Liver (tissue), 7 donors: ENCODE measurements at regions not wholly inside any gene's neighbourhood (a gene's known extent, or its start where the extent isn't known, plus 50 kb on each side); places are given as distances from the start of the nearest gene placed in this dataset.
"Not testable (repeated sequence)": the region's sequence is repeated elsewhere in the genome, so short reads cannot be mapped to it uniquely, and the experiment has no call there.

Experiments
- DNase-seq: peaks from one replicate; pipeline ENCODE4 v3.0.0-alpha.2; 2017; ENCODE audit warnings: low spot score
- H3K27ac ChIP-seq, 2 donors: one replicate each; pipeline ENCODE4 v1.7.0; 2013; ENCODE audit warnings: inconsistent platforms in 2 of 2, low read length in 2 of 2, control low read depth in 1 of 2, low read depth in 1 of 2, mild to moderate bottlenecking in 1 of 2
- H3K27me3 ChIP-seq, 4 donors: one replicate each; pipeline versions ENCODE4 v1.6.1 to v1.7.0; 2013; ENCODE audit warnings: low read length in 3 of 4, inconsistent platforms in 1 of 4, mild to moderate bottlenecking in 1 of 4, moderate library complexity in 1 of 4; ENCODE audit not compliant: control insufficient read depth in 4 of 4, insufficient read depth in 4 of 4
- H3K36me3 ChIP-seq, 4 donors: one replicate each; pipeline versions ENCODE4 v1.6.1 to v1.7.0; 2013; ENCODE audit warnings: low read length in 3 of 4, mild to moderate bottlenecking in 3 of 4, low read depth in 1 of 4, moderate library complexity in 1 of 4; ENCODE audit not compliant: control insufficient read depth in 4 of 4, insufficient read depth in 3 of 4
- H3K4me1 ChIP-seq, 4 donors: one replicate each; pipeline versions ENCODE4 v1.6.1 to v1.7.0; 2013; ENCODE audit warnings: low read length in 3 of 4, mild to moderate bottlenecking in 3 of 4, moderate library complexity in 1 of 4; ENCODE audit not compliant: control insufficient read depth in 4 of 4, insufficient read depth in 4 of 4
- H3K4me3 ChIP-seq, 3 donors: one replicate each; pipeline versions ENCODE4 v1.6.1 to v1.7.0; 2013; ENCODE audit warnings: low read length in 3 of 3, control low read depth in 1 of 3, low read depth in 1 of 3, mild to moderate bottlenecking in 1 of 3
- H3K9ac ChIP-seq, 2 donors: one replicate each; pipeline ENCODE4 v1.7.0; 2013; ENCODE audit warnings: low read length in 2 of 2, mild to moderate bottlenecking in 2 of 2, moderate library complexity in 2 of 2, control low read depth in 1 of 2, low read depth in 1 of 2
- H3K9me3 ChIP-seq, 4 donors: one replicate each; pipeline versions ENCODE4 v1.6.1 to v1.7.0; 2013; ENCODE audit warnings: low read length in 3 of 4; ENCODE audit not compliant: control insufficient read depth in 4 of 4
- ATF3 ChIP-seq: IDR thresholded peaks from 2 replicates; pipeline ENCODE4 v1.6.1; 2016; ENCODE audit warnings: antibody characterized with exemption
- EGR1 ChIP-seq, 2 donors: IDR thresholded peaks; 2 replicates each; pipeline ENCODE4 v1.6.1; 2016 to 2018; ENCODE audit warnings: antibody characterized with exemption in 2 of 2, low read depth in 2 of 2
- FOXA1 ChIP-seq: IDR thresholded peaks from 2 replicates; pipeline ENCODE4 v1.6.1; 2016; ENCODE audit warnings: antibody characterized with exemption
- FOXA2 ChIP-seq: IDR thresholded peaks from 2 replicates; pipeline ENCODE4 v1.6.1; 2016; ENCODE audit warnings: antibody characterized with exemption
- GABPA ChIP-seq, 2 donors: IDR thresholded peaks in 1 of 2; conservative IDR thresholded peaks in 1 of 2; 2 replicates each; pipeline ENCODE4 v1.6.1; 2016; ENCODE audit warnings: antibody characterized with exemption in 2 of 2, mild to moderate bottlenecking in 1 of 2, moderate library complexity in 1 of 2
- HNF4A ChIP-seq, 2 donors: conservative IDR thresholded peaks; 2 replicates each; pipeline ENCODE4 v1.6.1; 2016; ENCODE audit warnings: antibody characterized with exemption in 2 of 2, mild to moderate bottlenecking in 2 of 2
- HNF4G ChIP-seq: IDR thresholded peaks from 2 replicates; pipeline ENCODE4 v1.6.1; 2016; ENCODE audit warnings: antibody characterized with exemption
- JUND ChIP-seq, 2 donors: IDR thresholded peaks; 2 replicates each; pipeline ENCODE4 v1.6.1; 2016; ENCODE audit warnings: antibody characterized with exemption in 2 of 2
- MAX ChIP-seq: IDR thresholded peaks from 2 replicates; pipeline ENCODE4 v1.6.1; 2016; ENCODE audit warnings: antibody characterized with exemption
- RAD21 ChIP-seq, 2 donors: IDR thresholded peaks; 2 replicates each; pipeline ENCODE4 v1.6.1; 2016; ENCODE audit warnings: antibody characterized with exemption in 2 of 2, mild to moderate bottlenecking in 2 of 2
- REST ChIP-seq: IDR thresholded peaks from 2 replicates; pipeline ENCODE4 v1.6.1; 2016; ENCODE audit warnings: antibody characterized with exemption, mild to moderate bottlenecking
- RXRA ChIP-seq, 2 donors: IDR thresholded peaks; 2 replicates each; pipeline ENCODE4 v1.6.1; 2017 to 2018; ENCODE audit warnings: antibody characterized with exemption in 2 of 2, mild to moderate bottlenecking in 1 of 2
- SP1 ChIP-seq: IDR thresholded peaks from 2 replicates; pipeline ENCODE4 v1.6.1; 2018; ENCODE audit warnings: antibody characterized with exemption, mild to moderate bottlenecking
- TAF1 ChIP-seq: conservative IDR thresholded peaks from 2 replicates; pipeline ENCODE4 v1.6.1; 2016; ENCODE audit warnings: antibody characterized with exemption, mild to moderate bottlenecking
- ZBTB33 ChIP-seq: IDR thresholded peaks from 2 replicates; pipeline ENCODE4 v1.6.1; 2016; ENCODE audit warnings: antibody characterized with exemption
- WGBS: extraction: QIAGEN DNeasy Blood & Tissue Kit; methylation state at CpG from one replicate; pipeline ENCODE4 v1.1.7; 2013; 5-methylcytosine and 5-hydroxymethylcytosine counted together
- donor health status: healthy.
- donor health status: healthy.
- donor health status: healthy.
- donor health status: healthy.

- Histone ChIP-seq H3K9me3 (no peaks in the 10 kb centered on the region), H3K27ac (no peak overlapping the region), H3K36me3 (no peaks in the 10 kb centered on the region), H3K9ac (no peak overlapping the region), H3K4me3 (no peak overlapping the region), H3K27me3 (no peaks in the 10 kb centered on the region), H3K4me1 (no peaks in the 10 kb centered on the region)
- WGBS = 91% methylated on average over 2 of the region's 2 CpGs
- no peak for DNase-seq
- no peak for TF ChIP-seq TAF1
Observed at GRCh38 chr2:62611854-62612253, 93.7 kb upstream of the EHBP1 start.

GRCh38 chr2:62605471-62605870, 99.5 kb upstream of the TMEM17 start:
- H3K27me3 ChIP-seq, H3K9ac ChIP-seq, H3K36me3 ChIP-seq, H3K27ac ChIP-seq, DNase-seq, H3K4me3 ChIP-seq, H3K9me3 ChIP-seq, H3K4me1 ChIP-seq: not testable (repeated sequence)
- 87% methylated on average over 13 of the region's 13 CpGs for WGBS

- Histone ChIP-seq H3K9ac (no peak overlapping the region), H3K4me1 (no peaks in the 10 kb centered on the region), H3K27me3 (no peaks in the 10 kb centered on the region), H3K4me3 (no peak overlapping the region), H3K36me3 (no peaks in the 10 kb centered on the region), H3K9me3 (no peaks in the 10 kb centered on the region), H3K27ac (no peak overlapping the region)
- 84% methylated on average over 2 of the region's 2 CpGs for WGBS
- no peak for TF ChIP-seq EGR1 (IDR thresholded peaks at IDR 0.05; ENCODE audit: low read depth in 2 of 2)
- no peak for TF ChIP-seq RXRA (IDR thresholded peaks at IDR 0.05)
- TF ChIP-seq MAX = no peak
- no peak for TF ChIP-seq TAF1
- no peak for TF ChIP-seq ATF3
- TF ChIP-seq JUND (IDR thresholded peaks at IDR 0.05) = no peak
- no peak for TF ChIP-seq GABPA (IDR thresholded peaks at IDR 0.05 in 1 of 2, conservative IDR thresholded peaks at IDR 0.05 in 1 of 2)
- TF ChIP-seq SP1 = no peak
- TF ChIP-seq FOXA1 = no peak
- no peak for TF ChIP-seq HNF4A (conservative IDR thresholded peaks at IDR 0.05)
- no peak for TF ChIP-seq FOXA2
- TF ChIP-seq RAD21 (IDR thresholded peaks at IDR 0.05) = no peak
- TF ChIP-seq HNF4G = no peak
- TF ChIP-seq REST = no peak
- TF ChIP-seq ZBTB33 = no peak
- DNase-seq = no peak
Observed at GRCh38 chr2:62604336-62604735, 98.3 kb upstream of the TMEM17 start.
